ENCODE measurements at regions not wholly inside any gene's neighbourhood (a gene's known extent, or its start where the extent isn't known, plus 50 kb on each side); places are given as distances from the start of the nearest gene placed in this dataset.

DNA sequence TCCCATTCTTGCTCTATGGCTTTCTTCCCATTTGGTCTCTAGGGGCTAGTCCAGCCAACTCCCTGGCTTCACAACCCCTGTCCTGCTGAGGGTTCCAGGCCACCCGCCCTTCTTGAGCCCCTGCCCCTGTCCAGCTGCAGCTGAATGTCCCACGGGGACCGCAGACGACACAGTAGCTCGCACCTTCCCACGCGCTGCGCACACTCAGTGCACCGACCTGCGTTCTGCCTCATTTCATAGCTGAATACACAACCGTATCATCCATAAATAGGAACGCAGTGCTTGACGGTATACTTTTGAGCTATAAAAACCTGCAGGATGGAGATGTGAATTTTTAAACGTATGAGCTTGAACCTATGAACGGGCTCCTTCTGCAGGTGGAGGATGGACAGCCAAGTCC lies 660.4 kb upstream of the SALL3 start:
- intact Hi-C loops (cut with DNase I) = no loop called here
- DNase-seq = no peak
- no peaks in the 10 kb centered on the region for H3K4me1 ChIP-seq
- no peak overlapping the region for H3K27ac ChIP-seq
- no peak overlapping the region for H3K4me3 ChIP-seq
- TF ChIP-seq POLR2AphosphoS5 (IDR thresholded peaks at IDR 0.05) = no peak
- TF ChIP-seq, protein P1, sequence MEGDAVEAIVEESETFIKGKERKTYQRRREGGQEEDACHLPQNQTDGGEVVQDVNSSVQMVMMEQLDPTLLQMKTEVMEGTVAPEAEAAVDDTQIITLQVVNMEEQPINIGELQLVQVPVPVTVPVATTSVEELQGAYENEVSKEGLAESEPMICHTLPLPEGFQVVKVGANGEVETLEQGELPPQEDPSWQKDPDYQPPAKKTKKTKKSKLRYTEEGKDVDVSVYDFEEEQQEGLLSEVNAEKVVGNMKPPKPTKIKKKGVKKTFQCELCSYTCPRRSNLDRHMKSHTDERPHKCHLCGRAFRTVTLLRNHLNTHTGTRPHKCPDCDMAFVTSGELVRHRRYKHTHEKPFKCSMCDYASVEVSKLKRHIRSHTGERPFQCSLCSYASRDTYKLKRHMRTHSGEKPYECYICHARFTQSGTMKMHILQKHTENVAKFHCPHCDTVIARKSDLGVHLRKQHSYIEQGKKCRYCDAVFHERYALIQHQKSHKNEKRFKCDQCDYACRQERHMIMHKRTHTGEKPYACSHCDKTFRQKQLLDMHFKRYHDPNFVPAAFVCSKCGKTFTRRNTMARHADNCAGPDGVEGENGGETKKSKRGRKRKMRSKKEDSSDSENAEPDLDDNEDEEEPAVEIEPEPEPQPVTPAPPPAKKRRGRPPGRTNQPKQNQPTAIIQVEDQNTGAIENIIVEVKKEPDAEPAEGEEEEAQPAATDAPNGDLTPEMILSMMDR (IDR thresholded peaks at IDR 0.05) = no peak
- no peak for TF ChIP-seq POLR2A (IDR thresholded peaks at IDR 0.05)
- no peak for TF ChIP-seq EP300 (IDR thresholded peaks at IDR 0.05)
- H3K9me3 ChIP-seq = no peaks in the 10 kb centered on the region
- 90 to 91% methylated on average over 15 of the region's 15 CpGs for WGBS, 2 donors
- no peaks in the 10 kb centered on the region for H3K36me3 ChIP-seq
- peaks cover 0 to 11% (median 6%) of the 10 kb centered on the region in 3 donors for H3K27me3 ChIP-seq

DNA sequence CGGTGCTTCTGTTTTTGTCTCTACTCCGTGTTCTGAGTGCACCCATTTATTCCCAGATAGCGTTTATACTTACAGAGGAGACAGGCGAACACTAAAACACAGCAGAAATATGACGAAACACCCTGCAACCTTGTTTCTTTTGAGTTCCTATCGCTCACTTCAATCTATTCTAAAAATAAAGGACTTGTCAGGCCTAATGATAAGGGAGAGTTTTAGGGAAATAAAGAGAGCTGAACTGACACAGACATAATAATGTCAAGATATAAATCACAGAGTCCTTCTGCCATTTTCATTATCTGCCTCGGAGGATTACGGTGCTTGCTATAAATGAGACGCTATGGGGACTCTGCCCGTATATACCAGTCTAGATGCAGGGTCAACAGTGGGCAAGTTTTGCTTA lies 659.7 kb upstream of the SALL3 start:
- Histone ChIP-seq H3K9me3 (no peaks in the 10 kb centered on the region), H3K27ac (no peak overlapping the region), H3K36me3 (no peaks in the 10 kb centered on the region), H3K4me3 (no peak overlapping the region), H3K4me1 (no peaks in the 10 kb centered on the region), H3K27me3 (peaks cover 0 to 11% (median 6%) of the 10 kb centered on the region in 3 donors)
- WGBS, 2 donors = 78 to 85% methylated on average over 10 of the region's 10 CpGs
- TF ChIP-seq POLR2A (IDR thresholded peaks at IDR 0.05) = no peak
- TF ChIP-seq POLR2AphosphoS5 (IDR thresholded peaks at IDR 0.05) = no peak
- TF ChIP-seq, protein P1 (IDR thresholded peaks at IDR 0.05) = no peak
- TF ChIP-seq EP300 (IDR thresholded peaks at IDR 0.05) = no peak
- intact Hi-C loops (cut with DNase I) = no loop called here
- no peak for DNase-seq

DNA sequence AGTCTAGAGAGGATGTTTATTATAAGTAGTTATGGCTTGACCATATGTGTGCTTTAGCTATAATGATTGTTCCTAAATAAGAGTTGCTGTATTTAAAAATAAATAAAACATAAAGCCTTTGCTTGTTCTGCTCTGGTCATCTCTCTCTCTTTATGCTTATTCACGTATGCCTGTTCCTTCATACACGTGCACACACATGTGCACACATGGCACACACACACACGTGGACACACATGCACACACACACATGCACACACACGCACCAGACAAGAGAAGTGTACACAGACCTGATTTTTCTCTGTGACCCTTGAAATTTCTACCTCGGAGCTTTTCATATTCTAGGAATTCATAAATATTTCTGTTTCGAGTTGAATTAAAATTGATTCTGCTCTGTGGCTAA lies 658.2 kb upstream of the SALL3 start:
- Histone ChIP-seq H3K36me3 (no peaks in the 10 kb centered on the region), H3K27me3 (peaks cover 0 to 11% (median 6%) of the 10 kb centered on the region in 3 donors), H3K9me3 (no peaks in the 10 kb centered on the region), H3K4me3 (no peak overlapping the region), H3K27ac (no peak overlapping the region), H3K4me1 (no peaks in the 10 kb centered on the region)
- intact Hi-C loops (cut with DNase I) = no loop called here
- no peak for DNase-seq
- 76 to 78% methylated on average over 6 of the region's 6 CpGs for WGBS, 2 donors
- TF ChIP-seq, protein P1 (IDR thresholded peaks at IDR 0.05) = no peak
- no peak for TF ChIP-seq EP300 (IDR thresholded peaks at IDR 0.05)

DNA sequence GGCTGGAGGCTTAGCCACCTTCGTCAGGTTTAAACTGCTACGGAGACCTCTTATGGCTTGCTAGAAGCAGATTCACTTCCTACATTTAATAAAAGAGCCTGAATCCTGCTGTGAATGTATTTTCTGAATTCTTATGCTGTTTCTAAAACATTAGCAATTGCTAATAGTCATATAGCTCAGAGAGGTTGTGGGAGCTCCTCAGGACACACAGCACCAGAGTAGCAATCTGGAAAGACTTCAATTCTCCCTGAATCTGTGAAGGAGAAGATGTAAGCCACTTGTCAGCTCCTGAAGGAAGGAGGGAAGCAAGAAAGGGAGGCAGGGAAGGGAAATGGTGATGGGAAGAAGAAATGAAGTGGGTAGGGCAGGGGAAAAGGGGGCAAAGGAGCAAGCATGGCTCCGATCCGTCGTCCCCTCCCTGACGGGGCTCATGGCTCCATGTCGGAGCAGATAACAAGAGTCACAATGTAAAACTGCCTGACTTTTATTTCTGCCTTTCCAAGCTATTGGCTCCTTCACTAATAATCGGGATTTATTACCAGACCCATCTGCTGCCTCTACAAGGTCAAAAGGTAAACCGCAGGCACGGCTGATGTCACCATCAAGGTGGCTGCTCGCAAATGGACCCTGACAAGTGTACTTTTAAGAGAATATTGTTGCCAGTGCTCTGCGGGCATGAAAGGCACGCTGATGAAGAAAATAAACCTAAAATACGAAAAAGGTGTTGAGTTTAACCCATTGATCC lies 656.0 kb upstream of the SALL3 start:
- DNase-seq = no peak
- H3K4me1 ChIP-seq = no peaks in the 10 kb centered on the region
- no peaks in the 10 kb centered on the region for H3K9me3 ChIP-seq
- no peaks in the 10 kb centered on the region for H3K36me3 ChIP-seq
- H3K27me3 ChIP-seq = peaks cover 0 to 11% (median 6%) of the 10 kb centered on the region in 3 donors
- TF ChIP-seq POLR2A (IDR thresholded peaks at IDR 0.05) (no peak), POLR2AphosphoS5 (IDR thresholded peaks at IDR 0.05) (no peak), EP300 (IDR thresholded peaks at IDR 0.05) (no peak)
- TF ChIP-seq, protein P1 (IDR thresholded peaks at IDR 0.05) = no peak
- intact Hi-C loops (cut with DNase I) = no loop called here
- H3K4me3 ChIP-seq = no peak overlapping the region
- 71 to 74% methylated on average over 14 of the region's 14 CpGs for WGBS, 2 donors
- no peak overlapping the region for H3K27ac ChIP-seq

DNA sequence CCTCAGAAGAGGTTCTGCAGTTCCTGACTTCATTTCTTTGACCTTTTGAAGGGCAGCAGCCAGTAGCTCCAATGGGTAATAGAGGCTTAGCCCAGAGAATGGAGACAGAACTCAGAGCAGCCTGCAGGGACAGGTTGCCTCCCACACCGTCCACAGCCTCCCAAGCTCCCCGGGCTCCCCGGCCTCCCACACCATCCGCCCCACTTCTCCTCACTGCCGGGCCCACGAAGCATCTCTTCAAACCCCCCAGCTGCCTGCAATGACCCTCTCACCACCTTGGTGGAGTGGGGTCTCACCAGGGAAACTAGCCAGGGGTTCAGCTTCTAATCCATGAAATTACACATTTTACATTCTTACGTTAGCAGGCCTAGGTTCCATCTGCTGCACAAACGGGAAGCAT lies 652.0 kb upstream of the SALL3 start:
- Histone ChIP-seq H3K4me1 (no peaks in the 10 kb centered on the region), H3K4me3 (no peak overlapping the region), H3K36me3 (no peaks in the 10 kb centered on the region), H3K27ac (no peak overlapping the region), H3K9me3 (no peaks in the 10 kb centered on the region), H3K27me3 (peaks cover 0 to 6% (median 6%) of the 10 kb centered on the region in 3 donors)
- TF ChIP-seq POLR2AphosphoS5 (IDR thresholded peaks at IDR 0.05) (no peak), POLR2A (IDR thresholded peaks at IDR 0.05) (no peak), EP300 (IDR thresholded peaks at IDR 0.05) (no peak)
- TF ChIP-seq, protein P1 (IDR thresholded peaks at IDR 0.05) = no peak
- WGBS, 2 donors = 92 to 93% methylated on average over 8 of the region's 8 CpGs
- DNase-seq = no peak
- intact Hi-C loops (cut with DNase I) = no loop called here

Measured in sigmoid colon (tissue), 6 donors.